HL-60 (cell line): ENCODE measurements at regions not wholly inside any gene's neighbourhood (a gene's known extent, or its start where the extent isn't known, plus 50 kb on each side); places are given as distances from the start of the nearest gene placed in this dataset.

ENCODE experiments used
- DNase-seq, 2 experiments: peaks; one replicate each; pipeline ENCODE4 v3.0.0-alpha.2; 2010 to 2020; ENCODE audit warnings: low read depth in 1 of 2, low spot score in 1 of 2
- H3K27ac ChIP-seq: fragments of 250-450 bp; sonication (Bioruptor Pico); replicated peaks from 2 replicates; pipeline ENCODE4 v1.5.1; 2020; ENCODE audit warnings: mild to moderate bottlenecking, moderate library complexity
- H3K27me3 ChIP-seq: fragments of 250-450 bp; sonication (Bioruptor Pico); 2 replicates; pipeline ENCODE4 v1.5.1; 2021; ENCODE audit warnings: mild to moderate bottlenecking, moderate library complexity; ENCODE audit not compliant: insufficient read depth, poor library complexity, severe bottlenecking
- H3K4me3 ChIP-seq: replicated peaks from 2 replicates; pipeline ENCODE4 v1.5.1; 2011; ENCODE audit warnings: mild to moderate bottlenecking, control low read depth, low read length; ENCODE audit not compliant: insufficient read depth
- CTCF ChIP-seq: IDR thresholded peaks from one replicate; pipeline ENCODE4 v1.5.1; 2011; ENCODE audit warnings: low read length, control low read depth, inconsistent platforms; ENCODE audit not compliant: insufficient read depth
- GABPA ChIP-seq: IDR thresholded peaks from 2 replicates; pipeline ENCODE4 v1.6.1; 2012; ENCODE audit warnings: low read depth
- POLR2AphosphoS5 ChIP-seq: IDR thresholded peaks from 2 replicates; pipeline ENCODE4 v1.6.1; 2012; ENCODE audit warnings: low read depth
- REST ChIP-seq: IDR thresholded peaks from 2 replicates; pipeline ENCODE4 v1.6.1; 2012; ENCODE audit warnings: low read depth; ENCODE audit not compliant: insufficient replicate concordance
- SPI1 ChIP-seq: IDR thresholded peaks from 2 replicates; pipeline ENCODE4 v1.6.1; 2012; ENCODE audit warnings: low read depth, mild to moderate bottlenecking, borderline replicate concordance

GRCh38 chr3:164030194-164030593 is 1048.1 kb downstream of the SI start:
- DNase-seq = no peak

GRCh38 chr3:164024786-164025185 is 1053.5 kb downstream of the SI start:
- no peak for DNase-seq
- Histone ChIP-seq H3K27ac (no peak overlapping the region), H3K4me3 (no peak overlapping the region), H3K27me3 (no peaks in the 10 kb centered on the region)
- TF ChIP-seq REST = no peak
- TF ChIP-seq GABPA = no peak
- TF ChIP-seq POLR2AphosphoS5 = no peak
- TF ChIP-seq SPI1 = no peak
- TF ChIP-seq CTCF = no peak

More at GRCh38 chr3:164030194-164030593, 1048.1 kb downstream of the SI start:
- no peak for TF ChIP-seq POLR2AphosphoS5
- TF ChIP-seq REST = no peak
- no peak for TF ChIP-seq SPI1
- TF ChIP-seq GABPA = no peak
- no peak for TF ChIP-seq CTCF
- no peaks in the 10 kb centered on the region for H3K27me3 ChIP-seq
- no peak overlapping the region for H3K27ac ChIP-seq
- no peak overlapping the region for H3K4me3 ChIP-seq

- no peak overlapping the region for H3K4me3 ChIP-seq
- no peak for DNase-seq
- no peak for TF ChIP-seq CTCF
- TF ChIP-seq REST = no peak
- TF ChIP-seq SPI1 = no peak
- no peak for TF ChIP-seq GABPA
- no peak for TF ChIP-seq POLR2AphosphoS5
- no peak overlapping the region for H3K27ac ChIP-seq
- no peaks in the 10 kb centered on the region for H3K27me3 ChIP-seq
Measured at GRCh38 chr3:164023480-164023879, 1054.8 kb downstream of the SI start.
